Neural progenitor cell (in vitro differentiated cells): ENCODE measurements at regions not wholly inside any gene's neighbourhood (a gene's known extent, or its start where the extent isn't known, plus 50 kb on each side); places are given as distances from the start of the nearest gene placed in this dataset.

ENCODE experiments used
- DNase-seq: peaks from one replicate; pipeline ENCODE4 v3.0.0-alpha.2; 2016; ENCODE audit warnings: low spot score
- H2AFZ ChIP-seq: fragments of 200-600 bp; sonication (generic); replicated peaks from 2 replicates; pipeline ENCODE4 v1.6.1; 2016; ENCODE audit warnings: antibody characterized with exemption
- H3F3A ChIP-seq: fragments of 200-600 bp; sonication (generic); 2 replicates; pipeline ENCODE4 v1.6.1; 2016; ENCODE audit warnings: antibody characterized with exemption, low read depth
- H3K27ac ChIP-seq: fragments of 200-600 bp; sonication (generic); 2 replicates; pipeline ENCODE4 v1.5.1; 2016; ENCODE audit warnings: mild to moderate bottlenecking
- H3K27me3 ChIP-seq: fragments of 200-600 bp; sonication (generic); 2 replicates; pipeline ENCODE4 v1.6.1; 2016; ENCODE audit warnings: mild to moderate bottlenecking, moderate library complexity
- H3K36me3 ChIP-seq: fragments of 200-600 bp; sonication (generic); 2 replicates; pipeline ENCODE4 v1.5.1; 2016
- H3K4me1 ChIP-seq: fragments of 200-600 bp; sonication (generic); 2 replicates; pipeline ENCODE4 v1.6.1; 2016; ENCODE audit warnings: mixed run types
- H3K4me2 ChIP-seq: fragments of 200-600 bp; sonication (generic); 2 replicates; pipeline ENCODE4 v1.6.1; 2016
- H3K4me3 ChIP-seq: fragments of 200-600 bp; sonication (generic); 2 replicates; pipeline ENCODE4 v1.5.1; 2016
- H3K79me2 ChIP-seq: fragments of 200-600 bp; sonication (generic); 2 replicates; pipeline ENCODE4 v1.6.1; 2016; ENCODE audit warnings: low read depth
- H3K9ac ChIP-seq: fragments of 200-600 bp; sonication (generic); 2 replicates; pipeline ENCODE4 v1.6.1; 2016
- H3K9me3 ChIP-seq: fragments of 200-600 bp; sonication (generic); 2 replicates; pipeline ENCODE4 v1.5.1; 2016; ENCODE audit warnings: low read depth
- H4K20me1 ChIP-seq: fragments of 200-600 bp; sonication (generic); 2 replicates; pipeline ENCODE4 v1.6.1; 2016; ENCODE audit warnings: low read depth
- H3K27ac Mint-ChIP-seq: 3 replicates; pipeline ENCODE4 v1.8.0; 2021; ENCODE audit warnings: mixed read lengths
- H3K27me3 Mint-ChIP-seq: 2 replicates; pipeline ENCODE4 v1.8.0; 2022; ENCODE audit warnings: low read depth, mild to moderate bottlenecking, inconsistent platforms, moderate library complexity, mixed read lengths; ENCODE audit not compliant: insufficient read depth
- H3K36me3 Mint-ChIP-seq: 3 replicates; pipeline ENCODE4 v1.8.0; 2021; ENCODE audit warnings: mixed read lengths
- H3K4me1 Mint-ChIP-seq: 3 replicates; pipeline ENCODE4 v1.8.0; 2021; ENCODE audit warnings: mixed read lengths
- H3K4me3 Mint-ChIP-seq: 3 replicates; pipeline ENCODE4 v1.8.0; 2021; ENCODE audit warnings: mild to moderate bottlenecking, moderate library complexity, mixed read lengths
- H3K9me3 Mint-ChIP-seq: 3 replicates; pipeline ENCODE4 v1.8.0; 2020; ENCODE audit warnings: mixed read lengths
- EZH2 ChIP-seq: fragments of 200-600 bp; sonication (generic); IDR thresholded peaks from 2 replicates; pipeline ENCODE4 v1.6.1; 2017; ENCODE audit warnings: antibody characterized with exemption, mild to moderate bottlenecking, moderate library complexity
- EZH2phosphoT487 ChIP-seq: fragments of 200-600 bp; sonication (generic); IDR thresholded peaks from 2 replicates; pipeline ENCODE4 v1.6.1; 2017; ENCODE audit warnings: antibody characterized with exemption
- TF ChIP-seq, protein P1 (sequence below): fragments of 200-600 bp; sonication (generic); IDR thresholded peaks from 2 replicates; pipeline ENCODE4 v1.5.1; 2017; ENCODE audit warnings: antibody characterized with exemption, mild to moderate bottlenecking

DNA sequence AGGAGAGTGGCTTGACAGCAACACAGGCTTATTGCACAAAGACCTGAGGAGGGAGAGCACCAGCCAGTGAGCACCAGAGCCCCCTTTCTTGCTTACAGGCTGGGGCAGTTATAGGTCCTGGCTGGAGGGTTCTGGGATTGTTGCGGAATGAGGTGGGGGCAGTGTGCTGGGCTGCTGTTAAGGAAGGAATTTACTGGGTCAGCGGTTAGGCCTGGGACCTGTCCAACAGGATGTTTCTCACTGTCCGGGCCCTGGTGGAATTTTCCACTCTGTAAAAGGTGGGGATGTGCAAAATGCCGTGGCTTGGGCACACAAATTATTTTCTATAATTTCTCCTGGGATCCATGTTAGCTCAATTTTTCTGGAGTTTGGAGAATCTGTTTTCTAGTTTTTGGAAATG lies 757.3 kb downstream of the TYW1 start:
- peaks cover 5% of the 10 kb centered on the region for H3K27me3 Mint-ChIP-seq

GRCh38 chr7:67754651-67755050 lies 758.0 kb downstream of the TYW1 start:
- Mint-ChIP-seq H3K4me3 (no peak overlapping the region), H3K36me3 (no peaks in the 10 kb centered on the region), H3K9me3 (peaks cover 2% of the 10 kb centered on the region), H3K27me3 (peaks cover 3% of the 10 kb centered on the region), H3K27ac (no peak overlapping the region), H3K4me1 (peaks cover 9% of the 10 kb centered on the region)
- no peaks in the 10 kb centered on the region for H3F3A ChIP-seq
- no peak overlapping the region for H3K4me2 ChIP-seq
- no peaks in the 10 kb centered on the region for H3K4me1 ChIP-seq
- H3K9me3 ChIP-seq: no peaks in the 10 kb centered on the region
- no peaks in the 10 kb centered on the region for H4K20me1 ChIP-seq
- H3K27me3 ChIP-seq: no peaks in the 10 kb centered on the region
- no peaks in the 10 kb centered on the region for H3K79me2 ChIP-seq
- no peak for DNase-seq
- TF ChIP-seq, protein P1, sequence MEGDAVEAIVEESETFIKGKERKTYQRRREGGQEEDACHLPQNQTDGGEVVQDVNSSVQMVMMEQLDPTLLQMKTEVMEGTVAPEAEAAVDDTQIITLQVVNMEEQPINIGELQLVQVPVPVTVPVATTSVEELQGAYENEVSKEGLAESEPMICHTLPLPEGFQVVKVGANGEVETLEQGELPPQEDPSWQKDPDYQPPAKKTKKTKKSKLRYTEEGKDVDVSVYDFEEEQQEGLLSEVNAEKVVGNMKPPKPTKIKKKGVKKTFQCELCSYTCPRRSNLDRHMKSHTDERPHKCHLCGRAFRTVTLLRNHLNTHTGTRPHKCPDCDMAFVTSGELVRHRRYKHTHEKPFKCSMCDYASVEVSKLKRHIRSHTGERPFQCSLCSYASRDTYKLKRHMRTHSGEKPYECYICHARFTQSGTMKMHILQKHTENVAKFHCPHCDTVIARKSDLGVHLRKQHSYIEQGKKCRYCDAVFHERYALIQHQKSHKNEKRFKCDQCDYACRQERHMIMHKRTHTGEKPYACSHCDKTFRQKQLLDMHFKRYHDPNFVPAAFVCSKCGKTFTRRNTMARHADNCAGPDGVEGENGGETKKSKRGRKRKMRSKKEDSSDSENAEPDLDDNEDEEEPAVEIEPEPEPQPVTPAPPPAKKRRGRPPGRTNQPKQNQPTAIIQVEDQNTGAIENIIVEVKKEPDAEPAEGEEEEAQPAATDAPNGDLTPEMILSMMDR: no peak
- TF ChIP-seq EZH2 (no peak), EZH2phosphoT487 (no peak)
- H3K9ac ChIP-seq: no peak overlapping the region
- H3K36me3 ChIP-seq: no peaks in the 10 kb centered on the region
- H3K4me3 ChIP-seq: no peak overlapping the region
- no peak overlapping the region for H3K27ac ChIP-seq
- no peak overlapping the region for H2AFZ ChIP-seq

More for the DNA sequence above, 757.3 kb downstream of the TYW1 start:
- TF ChIP-seq EZH2: no peak
- TF ChIP-seq EZH2phosphoT487: no peak
- TF ChIP-seq, protein P1: no peak
- Histone ChIP-seq H3K4me3 (no peak overlapping the region), H3K9ac (no peak overlapping the region), H3K4me2 (no peak overlapping the region), H2AFZ (no peak overlapping the region), H3K79me2 (no peaks in the 10 kb centered on the region), H3K27ac (no peak overlapping the region), H3K4me1 (no peaks in the 10 kb centered on the region), H4K20me1 (no peaks in the 10 kb centered on the region), H3F3A (no peaks in the 10 kb centered on the region), H3K9me3 (no peaks in the 10 kb centered on the region), H3K27me3 (no peaks in the 10 kb centered on the region), H3K36me3 (no peaks in the 10 kb centered on the region)
- no peak overlapping the region for H3K27ac Mint-ChIP-seq
- no peaks in the 10 kb centered on the region for H3K36me3 Mint-ChIP-seq
- no peak for DNase-seq
- peaks cover 6% of the 10 kb centered on the region for H3K9me3 Mint-ChIP-seq
- peaks cover 9% of the 10 kb centered on the region for H3K4me1 Mint-ChIP-seq
- H3K4me3 Mint-ChIP-seq: no peak overlapping the region

- Histone ChIP-seq H3K4me1 (no peaks in the 10 kb centered on the region), H3K36me3 (no peaks in the 10 kb centered on the region), H4K20me1 (no peaks in the 10 kb centered on the region), H3K9me3 (no peaks in the 10 kb centered on the region), H2AFZ (no peak overlapping the region), H3K27ac (no peak overlapping the region), H3K79me2 (no peaks in the 10 kb centered on the region), H3K4me2 (no peak overlapping the region), H3K9ac (no peak overlapping the region), H3K4me3 (no peak overlapping the region), H3F3A (no peaks in the 10 kb centered on the region), H3K27me3 (no peaks in the 10 kb centered on the region)
- H3K4me3 Mint-ChIP-seq: no peak overlapping the region
- TF ChIP-seq EZH2phosphoT487 (no peak), EZH2 (no peak)
- TF ChIP-seq, protein P1: no peak
- H3K27me3 Mint-ChIP-seq: peaks cover 3% of the 10 kb centered on the region
- DNase-seq: no peak
- H3K27ac Mint-ChIP-seq: no peak overlapping the region
- no peaks in the 10 kb centered on the region for H3K36me3 Mint-ChIP-seq
- H3K4me1 Mint-ChIP-seq: peaks cover 9% of the 10 kb centered on the region
- H3K9me3 Mint-ChIP-seq: no peaks in the 10 kb centered on the region
Measured at GRCh38 chr7:67758551-67758950, 761.9 kb downstream of the TYW1 start.

- Mint-ChIP-seq H3K27me3 (peaks cover 2% of the 10 kb centered on the region), H3K9me3 (no peaks in the 10 kb centered on the region), H3K4me1 (peaks cover 9% of the 10 kb centered on the region), H3K27ac (no peak overlapping the region), H3K4me3 (no peak overlapping the region), H3K36me3 (no peaks in the 10 kb centered on the region)
- H3K4me1 ChIP-seq: no peaks in the 10 kb centered on the region
- no peak overlapping the region for H3K9ac ChIP-seq
- no peaks in the 10 kb centered on the region for H3K9me3 ChIP-seq
- H3K27me3 ChIP-seq: no peaks in the 10 kb centered on the region
- H3K4me2 ChIP-seq: no peak overlapping the region
- no peaks in the 10 kb centered on the region for H3K79me2 ChIP-seq
- no peak for DNase-seq
- no peak overlapping the region for H3K27ac ChIP-seq
- no peaks in the 10 kb centered on the region for H4K20me1 ChIP-seq
- TF ChIP-seq, protein P1: no peak
- TF ChIP-seq EZH2phosphoT487 (no peak), EZH2 (no peak)
- no peak overlapping the region for H2AFZ ChIP-seq
- no peak overlapping the region for H3K4me3 ChIP-seq
- no peaks in the 10 kb centered on the region for H3F3A ChIP-seq
- no peaks in the 10 kb centered on the region for H3K36me3 ChIP-seq
Measured at GRCh38 chr7:67760971-67761370, 764.3 kb downstream of the TYW1 start.
